Stimulated activated CD4-positive, alpha-beta T cell treated with anti-CD3 and anti-CD28 coated beads, Interleukin-12 subunit alpha, Interleukin-12 subunit beta, amount 100 ng/mL, for 48 hours (primary cell): ENCODE measurements at regions not wholly inside any gene's neighbourhood (a gene's known extent, or its start where the extent isn't known, plus 50 kb on each side); places are given as distances from the start of the nearest gene placed in this dataset.

Experiments used
- DNase-seq, 3 donors: peaks; one replicate each; pipeline ENCODE4 v3.0.0-alpha.2; 2020; ENCODE audit warnings: low read depth in 2 of 3, low spot score in 1 of 3

- no peak for DNase-seq
Measured at GRCh38 chrX:78213331-78213730, 73.9 kb upstream of the TAF9B start.

GRCh38 chrX:78199851-78200250 lies 60.4 kb upstream of the TAF9B start:
- peak in 1 of 3 donors; percentile 9 for DNase-seq
